ENCODE measurements at regions not wholly inside any gene's neighbourhood (a gene's known extent, or its start where the extent isn't known, plus 50 kb on each side); places are given as distances from the start of the nearest gene placed in this dataset.

- no peaks in the 10 kb centered on the region for H4K20me1 ChIP-seq (ENCODE audit: insufficient read depth, low read length, poor library complexity, severe bottlenecking)
- H3K27me3 ChIP-seq (ENCODE audit: insufficient read depth, low read length, poor library complexity, severe bottlenecking): no peaks in the 10 kb centered on the region
- H3K9me3 ChIP-seq (ENCODE audit: insufficient read depth, low read depth, low read length): 0 out of 2 replicates have a peak, but pooled peaks cover 6% of the 10 kb centered on the region
- no peak overlapping the region for H2AFZ ChIP-seq (ENCODE audit: low read length)
- no peaks in the 10 kb centered on the region for H3F3A ChIP-seq (ENCODE audit: low read depth)
- no peak overlapping the region for H3K9ac ChIP-seq (ENCODE audit: low read depth, low read length, poor library complexity, severe bottlenecking)
- no peaks in the 10 kb centered on the region for H3K9me2 ChIP-seq (replicated peaks; ENCODE audit: low read depth, low read length)
- H3K4me3 ChIP-seq (ENCODE audit: low read length, poor library complexity, severe bottlenecking): no peak overlapping the region
- no peaks in the 10 kb centered on the region for H3K36me3 ChIP-seq (ENCODE audit: insufficient read depth, low read length)
- no peak overlapping the region for H3K4me2 ChIP-seq (ENCODE audit: low read depth, low read length, poor library complexity, severe bottlenecking)
- TF ChIP-seq CTCF (conservative IDR thresholded peaks at IDR 0.05; ENCODE audit: low read length) (no peak), EZH2phosphoT487 (IDR thresholded peaks at IDR 0.05; ENCODE audit: borderline replicate concordance) (no peak)
- H3K79me2 ChIP-seq (ENCODE audit: insufficient read depth, low read length): no peaks in the 10 kb centered on the region
- H3K4me1 ChIP-seq (ENCODE audit: insufficient read depth, low read length, poor library complexity, severe bottlenecking): peaks cover 35% of the 10 kb centered on the region
These were observed 278.9 kb downstream of the FBXW7 start for GRCh38 chr4:152256996-152257395.

GRCh38 chr4:152255437-152255836, 280.5 kb downstream of the FBXW7 start:
- TF ChIP-seq CTCF (conservative IDR thresholded peaks at IDR 0.05; ENCODE audit: low read length): no peak
- TF ChIP-seq EZH2phosphoT487 (IDR thresholded peaks at IDR 0.05; ENCODE audit: borderline replicate concordance): no peak
- Histone ChIP-seq H3K27me3 (ENCODE audit: insufficient read depth, low read length, poor library complexity, severe bottlenecking) (no peaks in the 10 kb centered on the region), H2AFZ (ENCODE audit: low read length) (no peak overlapping the region)

GRCh38 chr4:152248347-152248746, 287.5 kb downstream of the FBXW7 start:
- H3K27me3 ChIP-seq (ENCODE audit: insufficient read depth, low read length, poor library complexity, severe bottlenecking): no peaks in the 10 kb centered on the region
- no peaks in the 10 kb centered on the region for H3F3A ChIP-seq (ENCODE audit: low read depth)
- no peak overlapping the region for H2AFZ ChIP-seq (ENCODE audit: low read length)
- peaks cover 11% of the 10 kb centered on the region for H3K4me1 ChIP-seq (ENCODE audit: insufficient read depth, low read length, poor library complexity, severe bottlenecking)
- H3K4me3 ChIP-seq (ENCODE audit: low read length, poor library complexity, severe bottlenecking): no peak overlapping the region
- H3K36me3 ChIP-seq (ENCODE audit: insufficient read depth, low read length): no peaks in the 10 kb centered on the region
- H3K79me2 ChIP-seq (ENCODE audit: insufficient read depth, low read length): no peaks in the 10 kb centered on the region
- H3K9me2 ChIP-seq (replicated peaks; ENCODE audit: low read depth, low read length): no peaks in the 10 kb centered on the region
- no peak for TF ChIP-seq CTCF (conservative IDR thresholded peaks at IDR 0.05; ENCODE audit: low read length)
- TF ChIP-seq EZH2phosphoT487 (IDR thresholded peaks at IDR 0.05; ENCODE audit: borderline replicate concordance): no peak
- no peaks in the 10 kb centered on the region for H4K20me1 ChIP-seq (ENCODE audit: insufficient read depth, low read length, poor library complexity, severe bottlenecking)
- H3K9me3 ChIP-seq (ENCODE audit: insufficient read depth, low read depth, low read length): no peaks in the 10 kb centered on the region
- no peak overlapping the region for H3K9ac ChIP-seq (ENCODE audit: low read depth, low read length, poor library complexity, severe bottlenecking)
- H3K4me2 ChIP-seq (ENCODE audit: low read depth, low read length, poor library complexity, severe bottlenecking): no peak overlapping the region

More at GRCh38 chr4:152255437-152255836, 280.5 kb downstream of the FBXW7 start:
- Histone ChIP-seq H3K4me1 (ENCODE audit: insufficient read depth, low read length, poor library complexity, severe bottlenecking) (peaks cover 35% of the 10 kb centered on the region), H3F3A (ENCODE audit: low read depth) (no peaks in the 10 kb centered on the region), H3K4me3 (ENCODE audit: low read length, poor library complexity, severe bottlenecking) (no peak overlapping the region), H4K20me1 (ENCODE audit: insufficient read depth, low read length, poor library complexity, severe bottlenecking) (no peaks in the 10 kb centered on the region), H3K4me2 (ENCODE audit: low read depth, low read length, poor library complexity, severe bottlenecking) (peak overlapping the region; percentile 33), H3K9ac (ENCODE audit: low read depth, low read length, poor library complexity, severe bottlenecking) (no peak overlapping the region), H3K79me2 (ENCODE audit: insufficient read depth, low read length) (no peaks in the 10 kb centered on the region), H3K9me2 (replicated peaks; ENCODE audit: low read depth, low read length) (no peaks in the 10 kb centered on the region), H3K9me3 (ENCODE audit: insufficient read depth, low read depth, low read length) (0 out of 2 replicates have a peak, but pooled peaks cover 3% of the 10 kb centered on the region), H3K36me3 (ENCODE audit: insufficient read depth, low read length) (no peaks in the 10 kb centered on the region)

All from Loucy (cell line).